Thyroid gland (tissue), 4 donors: ENCODE measurements at regions not wholly inside any gene's neighbourhood (a gene's known extent, or its start where the extent isn't known, plus 50 kb on each side); places are given as distances from the start of the nearest gene placed in this dataset.

Experiments used
- POLR2A ChIP-seq, 2 donors: fragments of 450-650 bp; IDR thresholded peaks; one replicate each; pipeline ENCODE4 v1.6.1; 2017; ENCODE audit warnings: antibody characterized with exemption in 2 of 2, mild to moderate bottlenecking in 2 of 2, moderate library complexity in 1 of 2
- TF ChIP-seq, protein P1 (sequence below), 6 experiments: fragments of 200-600 bp in 3 of 6; fragments of 450-650 bp in 3 of 6; sonication (generic) in 3 of 6; IDR thresholded peaks; one replicate each; pipeline ENCODE4 v1.5.1; 2016 to 2019; ENCODE audit warnings: antibody characterized with exemption in 6 of 6, mild to moderate bottlenecking in 2 of 6, inconsistent platforms in 1 of 6, moderate library complexity in 1 of 6

DNA sequence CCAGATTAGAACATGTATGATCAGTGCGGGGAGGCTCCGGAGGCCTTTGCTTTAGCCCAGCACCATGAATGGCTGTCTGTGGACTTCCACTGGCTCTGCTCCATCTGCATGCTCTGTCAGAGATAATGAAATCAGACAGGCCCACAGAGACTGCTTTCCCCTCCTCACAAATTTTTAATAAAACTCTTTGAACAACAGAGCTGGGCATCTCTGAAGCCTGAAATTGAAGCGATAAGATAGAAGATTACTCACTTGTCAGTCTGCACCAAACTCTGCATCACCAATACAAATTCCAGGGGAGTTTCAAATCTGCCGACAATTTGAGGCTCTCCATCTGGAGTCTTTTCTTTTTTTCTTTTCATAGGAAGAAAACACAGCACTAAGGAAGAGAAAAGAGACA, 110.0 kb downstream of the DYRK2 start:
- TF ChIP-seq, protein P1, sequence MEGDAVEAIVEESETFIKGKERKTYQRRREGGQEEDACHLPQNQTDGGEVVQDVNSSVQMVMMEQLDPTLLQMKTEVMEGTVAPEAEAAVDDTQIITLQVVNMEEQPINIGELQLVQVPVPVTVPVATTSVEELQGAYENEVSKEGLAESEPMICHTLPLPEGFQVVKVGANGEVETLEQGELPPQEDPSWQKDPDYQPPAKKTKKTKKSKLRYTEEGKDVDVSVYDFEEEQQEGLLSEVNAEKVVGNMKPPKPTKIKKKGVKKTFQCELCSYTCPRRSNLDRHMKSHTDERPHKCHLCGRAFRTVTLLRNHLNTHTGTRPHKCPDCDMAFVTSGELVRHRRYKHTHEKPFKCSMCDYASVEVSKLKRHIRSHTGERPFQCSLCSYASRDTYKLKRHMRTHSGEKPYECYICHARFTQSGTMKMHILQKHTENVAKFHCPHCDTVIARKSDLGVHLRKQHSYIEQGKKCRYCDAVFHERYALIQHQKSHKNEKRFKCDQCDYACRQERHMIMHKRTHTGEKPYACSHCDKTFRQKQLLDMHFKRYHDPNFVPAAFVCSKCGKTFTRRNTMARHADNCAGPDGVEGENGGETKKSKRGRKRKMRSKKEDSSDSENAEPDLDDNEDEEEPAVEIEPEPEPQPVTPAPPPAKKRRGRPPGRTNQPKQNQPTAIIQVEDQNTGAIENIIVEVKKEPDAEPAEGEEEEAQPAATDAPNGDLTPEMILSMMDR (IDR thresholded peaks at IDR 0.05): no peak
- no peak for TF ChIP-seq POLR2A (IDR thresholded peaks at IDR 0.05)
